Activated naive CD4-positive, alpha-beta T cell treated with Interleukin-2 at 50 U/mL for 16 hours (primary cell): ENCODE measurements at regions not wholly inside any gene's neighbourhood (a gene's known extent, or its start where the extent isn't known, plus 50 kb on each side); places are given as distances from the start of the nearest gene placed in this dataset.

Source experiments
- DNase-seq: peaks from one replicate; pipeline ENCODE4 v3.0.0-alpha.2; 2020

- no peak for DNase-seq
These were observed 131.4 kb upstream of the GSE1 start for GRCh38 chr16:85481738-85482137.

GRCh38 chr16:85483424-85483823 lies 129.7 kb upstream of the GSE1 start:
- no peak for DNase-seq

GRCh38 chr16:85484347-85485300 lies 128.5 kb upstream of the GSE1 start:
- DNase-seq, result no peak

- no peak for DNase-seq
These were observed 127.7 kb upstream of the GSE1 start for GRCh38 chr16:85485379-85485778.

- DNase-seq, result no peak
These were observed 126.7 kb upstream of the GSE1 start for GRCh38 chr16:85486256-85486915.

GRCh38 chr16:85488414-85488813 lies 124.7 kb upstream of the GSE1 start:
- no peak for DNase-seq

- DNase-seq, result no peak
These were observed 122.6 kb upstream of the GSE1 start for GRCh38 chr16:85490407-85491057.

GRCh38 chr16:85491058-85491771 lies 121.9 kb upstream of the GSE1 start:
- DNase-seq, result peak; percentile 50

GRCh38 chr16:85491798-85492294 lies 121.3 kb upstream of the GSE1 start:
- no peak for DNase-seq

GRCh38 chr16:85492295-85492864 lies 120.7 kb upstream of the GSE1 start:
- no peak for DNase-seq

- DNase-seq, result no peak
These were observed 118.8 kb upstream of the GSE1 start for GRCh38 chr16:85494315-85494714.

GRCh38 chr16:85495259-85495658 lies 117.9 kb upstream of the GSE1 start:
- DNase-seq, result no peak

GRCh38 chr16:85495823-85496538 lies 117.1 kb upstream of the GSE1 start:
- DNase-seq, result no peak

GRCh38 chr16:85497622-85498314 lies 115.4 kb upstream of the GSE1 start:
- DNase-seq, result no peak

- no peak for DNase-seq
These were observed 114.5 kb upstream of the GSE1 start for GRCh38 chr16:85498607-85499006.

- no peak for DNase-seq
These were observed 112.9 kb upstream of the GSE1 start for GRCh38 chr16:85500220-85500619.

GRCh38 chr16:85501900-85502299 lies 111.2 kb upstream of the GSE1 start:
- no peak for DNase-seq

GRCh38 chr16:85502357-85502756 lies 110.8 kb upstream of the GSE1 start:
- no peak for DNase-seq

GRCh38 chr16:85503679-85504231 lies 109.4 kb upstream of the GSE1 start:
- no peak for DNase-seq

- DNase-seq, result no peak
These were observed 108.9 kb upstream of the GSE1 start for GRCh38 chr16:85504242-85504641.
